Smooth muscle cell (in vitro differentiated cells): ENCODE measurements at regions not wholly inside any gene's neighbourhood (a gene's known extent, or its start where the extent isn't known, plus 50 kb on each side); places are given as distances from the start of the nearest gene placed in this dataset.

ENCODE experiments used
- DNase-seq: peaks from one replicate; lab custom pipeline; 2025; ENCODE audit not compliant: unreplicated experiment; lab: John Stamatoyannopoulos, UW
- H2AFZ ChIP-seq: fragments of 200-600 bp; sonication (generic); 2 replicates; pipeline ENCODE4 v1.6.0; 2016; ENCODE audit warnings: antibody characterized with exemption, low read depth, mild to moderate bottlenecking
- H3F3A ChIP-seq: fragments of 200-600 bp; sonication (generic); 2 replicates; pipeline ENCODE4 v1.6.0; 2017; ENCODE audit warnings: antibody characterized with exemption, low read depth
- H3K27ac ChIP-seq: fragments of 200-600 bp; sonication (generic); 2 replicates; pipeline ENCODE4 v1.5.1; 2016; ENCODE audit warnings: low read depth, mild to moderate bottlenecking
- H3K27me3 ChIP-seq: fragments of 200-600 bp; sonication (generic); 2 replicates; pipeline ENCODE4 v1.6.1; 2016; ENCODE audit warnings: low read depth, mild to moderate bottlenecking
- H3K36me3 ChIP-seq: fragments of 200-600 bp; sonication (generic); 2 replicates; pipeline ENCODE4 v1.5.1; 2016; ENCODE audit warnings: low read depth
- H3K4me1 ChIP-seq: fragments of 200-600 bp; sonication (generic); 2 replicates; pipeline ENCODE4 v1.5.1; 2016; ENCODE audit warnings: low read depth
- H3K4me2 ChIP-seq: fragments of 200-600 bp; sonication (generic); 2 replicates; pipeline ENCODE4 v1.6.0; 2016; ENCODE audit warnings: mild to moderate bottlenecking
- H3K4me3 ChIP-seq: fragments of 200-600 bp; sonication (generic); 2 replicates; pipeline ENCODE4 v1.5.1; 2016; ENCODE audit warnings: mild to moderate bottlenecking
- H3K79me2 ChIP-seq: fragments of 200-600 bp; sonication (generic); 2 replicates; pipeline ENCODE4 v1.6.0; 2016; ENCODE audit warnings: low read depth, mild to moderate bottlenecking
- H3K9ac ChIP-seq: fragments of 200-600 bp; sonication (generic); 2 replicates; pipeline ENCODE4 v1.6.0; 2016; ENCODE audit warnings: low read depth
- H3K9me3 ChIP-seq: fragments of 200-600 bp; sonication (generic); replicated peaks from 2 replicates; pipeline ENCODE4 v1.5.1; 2016; ENCODE audit warnings: low read depth
- H4K20me1 ChIP-seq: fragments of 200-600 bp; sonication (generic); 2 replicates; pipeline ENCODE4 v1.6.0; 2016; ENCODE audit warnings: low read depth
- WGBS: methylation state at CpG from one replicate; pipeline ENCODE4 v1.1.7; 2016; ENCODE audit warnings: low lambda C conversion rate; 5-methylcytosine and 5-hydroxymethylcytosine counted together
- TF ChIP-seq, protein P1 (sequence below): fragments of 200-600 bp; sonication (generic); IDR thresholded peaks from 2 replicates; pipeline ENCODE4 v1.5.1; 2017; ENCODE audit warnings: borderline replicate concordance, mild to moderate bottlenecking, antibody characterized with exemption; ENCODE audit not compliant: insufficient read depth, poor library complexity, severe bottlenecking

GRCh38 chr4:145297556-145297955 lies 117.2 kb upstream of the OTUD4 start:
- TF ChIP-seq, protein P1, sequence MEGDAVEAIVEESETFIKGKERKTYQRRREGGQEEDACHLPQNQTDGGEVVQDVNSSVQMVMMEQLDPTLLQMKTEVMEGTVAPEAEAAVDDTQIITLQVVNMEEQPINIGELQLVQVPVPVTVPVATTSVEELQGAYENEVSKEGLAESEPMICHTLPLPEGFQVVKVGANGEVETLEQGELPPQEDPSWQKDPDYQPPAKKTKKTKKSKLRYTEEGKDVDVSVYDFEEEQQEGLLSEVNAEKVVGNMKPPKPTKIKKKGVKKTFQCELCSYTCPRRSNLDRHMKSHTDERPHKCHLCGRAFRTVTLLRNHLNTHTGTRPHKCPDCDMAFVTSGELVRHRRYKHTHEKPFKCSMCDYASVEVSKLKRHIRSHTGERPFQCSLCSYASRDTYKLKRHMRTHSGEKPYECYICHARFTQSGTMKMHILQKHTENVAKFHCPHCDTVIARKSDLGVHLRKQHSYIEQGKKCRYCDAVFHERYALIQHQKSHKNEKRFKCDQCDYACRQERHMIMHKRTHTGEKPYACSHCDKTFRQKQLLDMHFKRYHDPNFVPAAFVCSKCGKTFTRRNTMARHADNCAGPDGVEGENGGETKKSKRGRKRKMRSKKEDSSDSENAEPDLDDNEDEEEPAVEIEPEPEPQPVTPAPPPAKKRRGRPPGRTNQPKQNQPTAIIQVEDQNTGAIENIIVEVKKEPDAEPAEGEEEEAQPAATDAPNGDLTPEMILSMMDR, result no peak
- DNase-seq, result no peak
- Histone ChIP-seq H3F3A (peaks cover 8% of the 10 kb centered on the region), H3K36me3 (no peaks in the 10 kb centered on the region), H3K9me3 (no peaks in the 10 kb centered on the region), H3K4me1 (peaks cover 15% of the 10 kb centered on the region), H3K9ac (no peak overlapping the region), H3K27me3 (no peaks in the 10 kb centered on the region), H4K20me1 (no peaks in the 10 kb centered on the region), H3K4me2 (no peak overlapping the region), H3K27ac (no peak overlapping the region), H2AFZ (no peak overlapping the region), H3K79me2 (no peaks in the 10 kb centered on the region), H3K4me3 (no peak overlapping the region)

GRCh38 chr4:145295547-145295946 lies 115.2 kb upstream of the OTUD4 start:
- H4K20me1 ChIP-seq, result no peaks in the 10 kb centered on the region
- H3K4me1 ChIP-seq, result peaks cover 15% of the 10 kb centered on the region
- WGBS, result 96% methylated on average over 1 of the region's 1 CpG
- H3K9ac ChIP-seq, result no peak overlapping the region
- no peak overlapping the region for H3K27ac ChIP-seq
- TF ChIP-seq, protein P1, result no peak
- no peak overlapping the region for H3K4me3 ChIP-seq
- H3K27me3 ChIP-seq, result no peaks in the 10 kb centered on the region
- no peaks in the 10 kb centered on the region for H3K79me2 ChIP-seq
- no peak overlapping the region for H2AFZ ChIP-seq
- no peak overlapping the region for H3K4me2 ChIP-seq
- peaks cover 7% of the 10 kb centered on the region for H3F3A ChIP-seq
- no peaks in the 10 kb centered on the region for H3K9me3 ChIP-seq
- no peaks in the 10 kb centered on the region for H3K36me3 ChIP-seq
- DNase-seq, result no peak

DNA sequence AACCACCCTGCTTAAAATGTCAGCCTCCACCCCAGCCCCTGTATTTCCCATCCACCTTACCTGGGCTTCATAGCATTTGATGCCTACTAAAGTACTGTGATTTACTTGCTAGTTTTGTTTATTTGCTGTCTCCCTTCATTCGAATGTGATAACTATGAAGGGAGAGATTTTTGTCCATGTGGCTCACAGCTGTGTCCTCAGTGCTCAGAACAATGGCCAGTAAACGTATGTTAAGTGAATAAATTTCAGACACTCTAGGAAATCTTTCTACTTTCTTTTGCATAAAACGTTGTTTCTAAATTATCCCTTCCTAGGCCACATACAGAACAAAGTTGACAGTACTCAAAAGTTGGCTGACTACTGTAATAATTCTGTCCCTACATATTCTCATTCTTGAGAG lies 114.7 kb upstream of the OTUD4 start:
- TF ChIP-seq, protein P1, result no peak
- no peaks in the 10 kb centered on the region for H3K79me2 ChIP-seq
- no peak overlapping the region for H3K9ac ChIP-seq
- no peak overlapping the region for H2AFZ ChIP-seq
- no peak overlapping the region for H3K4me2 ChIP-seq
- H3K4me3 ChIP-seq, result no peak overlapping the region
- no peaks in the 10 kb centered on the region for H3K9me3 ChIP-seq
- no peaks in the 10 kb centered on the region for H4K20me1 ChIP-seq
- peaks cover 10% of the 10 kb centered on the region for H3K4me1 ChIP-seq
- H3K27me3 ChIP-seq, result no peaks in the 10 kb centered on the region
- no peak overlapping the region for H3K27ac ChIP-seq
- WGBS, result 88% methylated on average over 3 of the region's 3 CpGs
- DNase-seq, result no peak
- H3K36me3 ChIP-seq, result no peaks in the 10 kb centered on the region
- H3F3A ChIP-seq, result peaks cover 4% of the 10 kb centered on the region

DNA sequence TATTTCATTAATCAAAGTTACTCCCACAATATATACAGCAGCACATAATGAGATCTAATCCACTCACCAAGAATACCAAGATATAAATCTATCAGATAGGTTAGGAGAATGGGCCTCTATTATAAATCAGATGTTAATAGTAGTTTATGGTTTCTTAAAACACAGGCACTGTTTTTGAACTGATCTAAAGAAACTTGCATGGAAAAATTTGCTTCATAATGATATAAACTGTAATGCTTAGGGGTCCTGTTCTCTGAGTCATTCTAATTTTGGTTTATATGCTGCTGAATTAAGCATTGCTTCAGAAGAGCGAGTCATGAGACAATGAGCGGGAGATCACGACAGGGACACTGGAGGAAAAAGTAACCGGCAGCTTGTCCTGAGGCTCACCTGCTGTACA lies 113.3 kb upstream of the OTUD4 start:
- Histone ChIP-seq H3K27me3 (no peaks in the 10 kb centered on the region), H3K4me1 (peaks cover 2% of the 10 kb centered on the region), H3F3A (no peaks in the 10 kb centered on the region), H3K9me3 (no peaks in the 10 kb centered on the region), H3K4me2 (no peak overlapping the region), H3K36me3 (no peaks in the 10 kb centered on the region), H3K9ac (no peak overlapping the region), H2AFZ (no peak overlapping the region), H4K20me1 (no peaks in the 10 kb centered on the region), H3K27ac (no peak overlapping the region), H3K4me3 (no peak overlapping the region), H3K79me2 (no peaks in the 10 kb centered on the region)
- no peak for DNase-seq
- 75% methylated on average over 4 of the region's 4 CpGs for WGBS
- TF ChIP-seq, protein P1, result no peak
